ENCODE measurements at regions not wholly inside any gene's neighbourhood (a gene's known extent, or its start where the extent isn't known, plus 50 kb on each side); places are given as distances from the start of the nearest gene placed in this dataset.

DNA sequence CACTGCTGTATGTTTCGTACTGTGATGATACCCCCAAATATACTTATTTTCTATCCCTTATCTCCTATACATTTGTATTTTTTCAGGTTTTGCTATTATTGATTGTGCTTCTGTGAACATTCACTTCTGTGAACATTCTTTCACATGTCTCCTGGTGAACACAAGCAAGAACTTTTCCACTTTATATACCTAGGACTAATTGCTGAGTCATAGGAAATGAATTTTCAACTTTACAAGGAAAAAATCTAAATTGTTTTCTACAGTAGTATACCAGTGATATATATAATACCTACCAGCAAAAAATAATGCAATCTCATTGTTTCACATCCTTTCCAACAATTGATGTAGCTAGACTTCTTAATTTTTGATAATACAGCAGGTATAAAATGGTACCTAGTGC is 139.5 kb upstream of the MAGEB18 start:
- H3K4me2 ChIP-seq (ENCODE audit: low read length): no peak overlapping the region
- no peaks in the 10 kb centered on the region for H3K79me2 ChIP-seq (ENCODE audit: insufficient read depth, low read depth, low read length)
- H3K4me1 ChIP-seq (ENCODE audit: insufficient read depth, low read length, poor library complexity, severe bottlenecking): no peaks in the 10 kb centered on the region
- POLR2A ChIA-PET: interaction anchor here (0.6 kb wide), 1 partner anchor 78 kb away, joined by 3 read pairs; no protein-coding TSS in a partner anchor
- H3K4me3 ChIP-seq (ENCODE audit: low read depth, low read length, poor library complexity, severe bottlenecking): no peak overlapping the region
- no TSS peak for BruUV-seq (replicated peaks)
- H2AFZ ChIP-seq (ENCODE audit: low read length): no peak overlapping the region
- H3K27ac ChIP-seq (ENCODE audit: low read depth, low read length, poor library complexity, severe bottlenecking): no peak overlapping the region
- H3K9me3 ChIP-seq (ENCODE audit: low read length): no peaks in the 10 kb centered on the region
- TF ChIP-seq CTCF (conservative IDR thresholded peaks at IDR 0.05; ENCODE audit: low read length): no peak
- no peak for TF ChIP-seq EZH2phosphoT487 (IDR thresholded peaks at IDR 0.05; ENCODE audit: borderline replicate concordance, low read depth, low read length)
- no peaks in the 10 kb centered on the region for H3K9me2 ChIP-seq (ENCODE audit: insufficient read depth, low read length)
- no peaks in the 10 kb centered on the region for H4K20me1 ChIP-seq (ENCODE audit: insufficient read depth, low read length)
- H3K36me3 ChIP-seq (ENCODE audit: insufficient read depth, low read length): no peaks in the 10 kb centered on the region
- CTCF ChIA-PET (ENCODE audit: unreplicated experiment): no interaction called here
- no peak for DNase-seq (ENCODE audit: low spot score)
- intact Hi-C loops (cut with micrococcal nuclease; ENCODE audit: unreplicated experiment): no loop called here

DNA sequence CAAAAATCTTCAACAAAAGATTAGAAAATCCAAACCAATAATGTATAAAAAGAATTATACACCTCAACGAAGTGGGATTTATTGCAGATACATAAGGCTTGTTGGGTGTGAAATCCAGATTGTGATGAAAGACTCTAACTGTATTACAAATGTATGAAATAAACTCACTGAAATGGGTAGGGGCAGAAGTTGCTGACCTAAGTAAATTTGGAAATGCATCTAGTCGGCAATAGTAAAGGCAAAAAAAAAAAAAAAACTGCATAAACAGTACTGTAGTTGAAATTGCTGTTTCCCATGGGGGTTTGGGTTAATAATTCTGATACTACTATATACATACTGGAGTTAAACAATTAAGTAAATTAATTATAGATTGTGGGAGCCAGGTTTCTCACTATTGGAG is 130.7 kb upstream of the MAGEB18 start:
- Histone ChIP-seq H3K4me3 (ENCODE audit: low read depth, low read length, poor library complexity, severe bottlenecking) (no peak overlapping the region), H4K20me1 (ENCODE audit: insufficient read depth, low read length) (no peaks in the 10 kb centered on the region), H3K9me2 (ENCODE audit: insufficient read depth, low read length) (no peaks in the 10 kb centered on the region), H3K9me3 (ENCODE audit: low read length) (no peaks in the 10 kb centered on the region), H3K36me3 (ENCODE audit: insufficient read depth, low read length) (no peaks in the 10 kb centered on the region), H3K4me1 (ENCODE audit: insufficient read depth, low read length, poor library complexity, severe bottlenecking) (no peaks in the 10 kb centered on the region), H3K79me2 (ENCODE audit: insufficient read depth, low read depth, low read length) (no peaks in the 10 kb centered on the region), H2AFZ (ENCODE audit: low read length) (no peak overlapping the region), H3K27ac (ENCODE audit: low read depth, low read length, poor library complexity, severe bottlenecking) (no peak overlapping the region), H3K4me2 (ENCODE audit: low read length) (no peak overlapping the region)
- ChIA-PET POLR2A (no interaction called here), CTCF (ENCODE audit: unreplicated experiment) (no interaction called here)
- BruUV-seq (replicated peaks): no TSS peak
- no peak for TF ChIP-seq EZH2phosphoT487 (IDR thresholded peaks at IDR 0.05; ENCODE audit: borderline replicate concordance, low read depth, low read length)
- no peak for TF ChIP-seq CTCF (conservative IDR thresholded peaks at IDR 0.05; ENCODE audit: low read length)
- DNase-seq (ENCODE audit: low spot score): no peak
- intact Hi-C loops (cut with micrococcal nuclease; ENCODE audit: unreplicated experiment): no loop called here

GRCh38 chrX:26008042-26008441 is 130.1 kb upstream of the MAGEB18 start:
- Histone ChIP-seq H3K4me1 (ENCODE audit: insufficient read depth, low read length, poor library complexity, severe bottlenecking) (no peaks in the 10 kb centered on the region), H4K20me1 (ENCODE audit: insufficient read depth, low read length) (no peaks in the 10 kb centered on the region), H3K9me3 (ENCODE audit: low read length) (no peaks in the 10 kb centered on the region), H3K36me3 (ENCODE audit: insufficient read depth, low read length) (no peaks in the 10 kb centered on the region), H2AFZ (ENCODE audit: low read length) (no peak overlapping the region), H3K4me3 (ENCODE audit: low read depth, low read length, poor library complexity, severe bottlenecking) (no peak overlapping the region), H3K79me2 (ENCODE audit: insufficient read depth, low read depth, low read length) (no peaks in the 10 kb centered on the region), H3K27ac (ENCODE audit: low read depth, low read length, poor library complexity, severe bottlenecking) (no peak overlapping the region), H3K4me2 (ENCODE audit: low read length) (no peak overlapping the region), H3K9me2 (ENCODE audit: insufficient read depth, low read length) (no peaks in the 10 kb centered on the region)
- ChIA-PET CTCF (ENCODE audit: unreplicated experiment) (no interaction called here), POLR2A (no interaction called here)
- no peak for TF ChIP-seq EZH2phosphoT487 (IDR thresholded peaks at IDR 0.05; ENCODE audit: borderline replicate concordance, low read depth, low read length)
- TF ChIP-seq CTCF (conservative IDR thresholded peaks at IDR 0.05; ENCODE audit: low read length): no peak
- intact Hi-C loops (cut with micrococcal nuclease; ENCODE audit: unreplicated experiment): no loop called here
- no TSS peak for BruUV-seq (replicated peaks)
- DNase-seq (ENCODE audit: low spot score): no peak
